Common myeloid progenitor, CD34-positive (primary cell): ENCODE measurements at regions not wholly inside any gene's neighbourhood (a gene's known extent, or its start where the extent isn't known, plus 50 kb on each side); places are given as distances from the start of the nearest gene placed in this dataset.

ENCODE experiments used
- CTCF ChIA-PET: fragments of 350-600 bp; sonication (Branson Sonifier 250); formaldehyde crosslinking; loops from one replicate; lab custom pipeline; 2021; ENCODE audit warnings: antibody characterized with exemption; lab: Charles Lee
- POLR2A ChIA-PET: fragments of 350-600 bp; sonication (Branson Sonifier 250); formaldehyde crosslinking; loops from one replicate; lab custom pipeline; 2021; ENCODE audit warnings: antibody characterized with exemption; lab: Charles Lee
- DNase-seq, 3 donors: peaks; one replicate each; pipeline versions ENCODE4 v3.0.0 to v3.0.0-alpha.2; 2013
- H3K27ac ChIP-seq, 2 experiments: 1 replicate in 1 of 2; 2 replicates in 1 of 2; pipeline ENCODE4 v1.7.0; 2013; ENCODE audit warnings: inconsistent platforms in 2 of 2, low read length in 2 of 2, mild to moderate bottlenecking in 2 of 2, low read depth in 1 of 2, moderate library complexity in 1 of 2; ENCODE audit not compliant: severe bottlenecking in 2 of 2, insufficient read depth in 1 of 2, poor library complexity in 1 of 2
- H3K27me3 ChIP-seq, 5 experiments: replicated peaks in 2 of 5; 1 replicate in 3 of 5; 2 replicates in 2 of 5; pipeline versions ENCODE4 v1.6.1 to v1.7.0; 2013; ENCODE audit warnings: low read length in 4 of 5, mild to moderate bottlenecking in 2 of 5, moderate library complexity in 2 of 5, inconsistent platforms in 1 of 5; ENCODE audit not compliant: insufficient read depth in 5 of 5, control insufficient read depth in 4 of 5
- H3K36me3 ChIP-seq, 4 experiments: 1 replicate in 2 of 4; 2 replicates in 2 of 4; pipeline versions ENCODE4 v1.6.1 to v1.7.0; 2013; ENCODE audit warnings: low read length in 3 of 4, control low read depth in 1 of 4, mild to moderate bottlenecking in 1 of 4; ENCODE audit not compliant: control insufficient read depth in 4 of 4, insufficient read depth in 4 of 4
- H3K4me1 ChIP-seq, 4 experiments: 1 replicate in 3 of 4; 2 replicates in 1 of 4; pipeline versions ENCODE4 v1.6.1 to v1.7.1; 2013; ENCODE audit warnings: low read length in 3 of 4, mild to moderate bottlenecking in 3 of 4, control low read depth in 1 of 4, inconsistent platforms in 1 of 4, moderate library complexity in 1 of 4; ENCODE audit not compliant: control insufficient read depth in 4 of 4, insufficient read depth in 4 of 4; ENCODE audit errors: control extremely low read depth in 1 of 4
- H3K4me3 ChIP-seq, 7 experiments: 1 replicate in 4 of 7; 2 replicates in 3 of 7; pipeline versions ENCODE4 v1.5.1 to v1.7.0; 2013; ENCODE audit warnings: mild to moderate bottlenecking in 7 of 7, low read length in 6 of 7, moderate library complexity in 6 of 7, inconsistent platforms in 2 of 7, low read depth in 2 of 7, control low read depth in 1 of 7; ENCODE audit not compliant: insufficient read depth in 4 of 7, control insufficient read depth in 1 of 7; ENCODE audit errors: extremely low read depth in 1 of 7
- H3K9me3 ChIP-seq, 5 experiments: 1 replicate in 4 of 5; 2 replicates in 1 of 5; pipeline versions ENCODE4 v1.6.1 to v1.7.1; 2013; ENCODE audit warnings: low read length in 4 of 5, mild to moderate bottlenecking in 2 of 5, inconsistent platforms in 1 of 5, low read depth in 1 of 5, moderate library complexity in 1 of 5; ENCODE audit not compliant: control insufficient read depth in 4 of 5, insufficient read depth in 2 of 5; ENCODE audit errors: control extremely low read depth in 1 of 5
- WGBS: methylation state at CpG from one replicate; pipeline ENCODE4 v1.1.5; 2013; ENCODE audit not compliant: insufficient coverage; 5-methylcytosine and 5-hydroxymethylcytosine counted together

- H3K4me3 ChIP-seq: no peak overlapping the region
- ChIA-PET CTCF (no interaction called here), POLR2A (no interaction called here)
- WGBS: 100% methylated on average over 1 of the region's 1 CpG
- no peaks in the 10 kb centered on the region for H3K27me3 ChIP-seq
- no peaks in the 10 kb centered on the region for H3K36me3 ChIP-seq
- H3K4me1 ChIP-seq: no peaks in the 10 kb centered on the region
- DNase-seq: no peak
- no peak overlapping the region for H3K27ac ChIP-seq
- no peaks in the 10 kb centered on the region for H3K9me3 ChIP-seq
These were observed 628.4 kb upstream of the FAM174A start for GRCh38 chr5:99906776-99907175.

DNA sequence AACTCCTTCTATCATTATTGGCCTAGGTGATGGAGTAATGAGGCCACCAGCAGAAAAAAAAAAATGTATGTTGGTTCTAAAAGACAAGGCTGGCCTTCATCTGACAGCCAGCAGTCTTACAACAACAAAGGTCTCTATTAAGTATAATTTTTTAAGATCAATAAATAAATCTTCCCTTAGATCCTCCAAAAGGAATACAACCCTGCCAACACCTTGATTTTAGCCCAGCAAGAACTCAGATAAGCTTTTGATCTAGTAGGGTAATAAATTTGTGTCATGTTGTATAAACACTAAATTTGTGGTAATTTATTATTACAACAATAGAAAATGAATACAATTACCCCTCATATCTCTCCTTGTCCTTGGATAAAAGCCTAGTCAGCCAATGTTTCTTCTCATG is 633.2 kb upstream of the FAM174A start:
- ChIA-PET CTCF (no interaction called here), POLR2A (interaction anchor here (0.6 to 0.7 kb wide), 2 partner anchors 61 to 763 kb away, joined by 4 to 5 read pairs; no protein-coding TSS in a partner anchor)
- Histone ChIP-seq H3K9me3 (no peaks in the 10 kb centered on the region), H3K36me3 (no peaks in the 10 kb centered on the region), H3K4me1 (no peaks in the 10 kb centered on the region), H3K4me3 (no peak overlapping the region), H3K27me3 (no peaks in the 10 kb centered on the region), H3K27ac (no peak overlapping the region)
- no peak for DNase-seq

GRCh38 chr5:99900302-99900852 is 634.8 kb upstream of the FAM174A start:
- WGBS: no CpG with 5 or more reads among the region's 1 CpG
- H3K4me3 ChIP-seq: no peak overlapping the region
- H3K27ac ChIP-seq: no peak overlapping the region
- no peaks in the 10 kb centered on the region for H3K36me3 ChIP-seq
- H3K4me1 ChIP-seq: no peaks in the 10 kb centered on the region
- ChIA-PET POLR2A (no interaction called here), CTCF (no interaction called here)
- H3K27me3 ChIP-seq: no peaks in the 10 kb centered on the region
- DNase-seq: no peak
- no peaks in the 10 kb centered on the region for H3K9me3 ChIP-seq

DNA sequence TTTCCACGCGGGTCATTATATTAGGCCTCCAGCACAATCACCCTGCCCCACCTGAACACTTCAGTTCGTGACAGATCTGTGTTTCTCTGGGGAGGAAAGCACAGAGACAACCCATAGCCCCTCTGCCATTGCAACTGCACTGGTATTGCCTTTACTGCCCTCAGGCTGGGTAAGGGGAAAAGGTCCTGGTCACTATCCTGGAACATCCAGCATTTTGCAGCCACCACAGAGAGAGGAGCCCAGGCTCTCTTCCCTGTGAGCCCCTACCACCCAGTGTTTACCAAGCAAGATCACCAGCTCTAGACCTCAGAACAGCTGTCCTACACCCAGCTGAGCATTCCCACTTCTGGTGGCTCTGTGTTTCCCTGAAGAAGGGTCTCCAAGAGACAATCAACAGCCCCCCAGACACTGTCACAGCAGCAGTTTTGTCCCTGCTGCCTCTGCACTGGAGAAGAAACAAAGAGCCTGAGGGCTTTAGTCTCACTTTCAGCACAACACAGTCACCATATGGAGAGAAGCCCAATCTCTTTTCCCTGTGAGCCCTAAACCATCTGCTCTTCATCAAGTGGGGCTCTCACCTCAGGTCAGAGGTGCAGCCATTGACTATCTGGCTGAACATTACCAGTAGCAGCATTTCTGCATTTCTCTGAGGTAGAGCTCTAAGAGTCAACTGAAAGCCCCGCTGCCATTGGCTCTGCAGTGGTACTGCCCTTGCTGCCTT is 655.2 kb upstream of the FAM174A start:
- Histone ChIP-seq H3K9me3 (no peaks in the 10 kb centered on the region), H3K36me3 (no peaks in the 10 kb centered on the region), H3K4me3 (no peak overlapping the region), H3K4me1 (no peaks in the 10 kb centered on the region), H3K27me3 (no peaks in the 10 kb centered on the region), H3K27ac (no peak overlapping the region)
- DNase-seq: no peak
- 97% methylated on average over 3 of the region's 4 CpGs for WGBS
- ChIA-PET POLR2A (no interaction called here), CTCF (no interaction called here)

GRCh38 chr5:99878830-99879229 is 656.3 kb upstream of the FAM174A start:
- Histone ChIP-seq H3K27ac (no peak overlapping the region), H3K27me3 (no peaks in the 10 kb centered on the region), H3K4me1 (no peaks in the 10 kb centered on the region), H3K36me3 (no peaks in the 10 kb centered on the region), H3K4me3 (no peak overlapping the region), H3K9me3 (no peaks in the 10 kb centered on the region)
- ChIA-PET POLR2A (no interaction called here), CTCF (no interaction called here)
- DNase-seq: no peak
- 83% methylated on average over 5 of the region's 5 CpGs for WGBS

- Histone ChIP-seq H3K27me3 (no peaks in the 10 kb centered on the region), H3K4me1 (no peaks in the 10 kb centered on the region), H3K4me3 (no peak overlapping the region), H3K36me3 (no peaks in the 10 kb centered on the region), H3K9me3 (no peaks in the 10 kb centered on the region), H3K27ac (no peak overlapping the region)
- no CpG with 5 or more reads among the region's 2 CpGs for WGBS
- CTCF ChIA-PET: no interaction called here
- POLR2A ChIA-PET: no interaction called here
- no peak for DNase-seq
These were observed 668.4 kb upstream of the FAM174A start for GRCh38 chr5:99866740-99867139.

GRCh38 chr5:99865159-99865558 is 670.0 kb upstream of the FAM174A start:
- H3K4me1 ChIP-seq: no peaks in the 10 kb centered on the region
- ChIA-PET POLR2A (no interaction called here), CTCF (no interaction called here)
- H3K9me3 ChIP-seq: no peaks in the 10 kb centered on the region
- no peak overlapping the region for H3K27ac ChIP-seq
- DNase-seq: no peak
- no peaks in the 10 kb centered on the region for H3K27me3 ChIP-seq
- no peaks in the 10 kb centered on the region for H3K36me3 ChIP-seq
- no peak overlapping the region for H3K4me3 ChIP-seq
